ENCODE measurements at regions not wholly inside any gene's neighbourhood (a gene's known extent, or its start where the extent isn't known, plus 50 kb on each side); places are given as distances from the start of the nearest gene placed in this dataset.

DNA sequence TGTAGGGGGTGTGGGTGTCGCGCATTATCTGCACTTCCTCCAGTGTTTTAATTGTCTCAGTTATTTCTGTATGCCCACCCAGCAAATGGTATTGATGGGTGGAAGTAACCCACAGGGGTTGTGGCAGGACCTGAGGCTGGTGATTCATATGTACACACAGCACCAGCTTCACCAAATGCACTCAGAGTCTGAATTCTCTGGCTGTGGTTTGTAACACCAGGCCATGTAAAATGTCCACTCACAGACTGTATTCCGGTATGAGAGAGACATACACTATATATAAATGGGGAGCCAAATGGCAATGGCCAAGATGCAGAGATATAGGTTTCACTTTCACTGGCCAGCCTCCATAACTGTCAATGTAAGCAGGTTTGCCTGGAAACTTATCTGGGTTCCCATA lies 76.3 kb upstream of the FBXL4 start:
- TF ChIP-seq, protein P1, sequence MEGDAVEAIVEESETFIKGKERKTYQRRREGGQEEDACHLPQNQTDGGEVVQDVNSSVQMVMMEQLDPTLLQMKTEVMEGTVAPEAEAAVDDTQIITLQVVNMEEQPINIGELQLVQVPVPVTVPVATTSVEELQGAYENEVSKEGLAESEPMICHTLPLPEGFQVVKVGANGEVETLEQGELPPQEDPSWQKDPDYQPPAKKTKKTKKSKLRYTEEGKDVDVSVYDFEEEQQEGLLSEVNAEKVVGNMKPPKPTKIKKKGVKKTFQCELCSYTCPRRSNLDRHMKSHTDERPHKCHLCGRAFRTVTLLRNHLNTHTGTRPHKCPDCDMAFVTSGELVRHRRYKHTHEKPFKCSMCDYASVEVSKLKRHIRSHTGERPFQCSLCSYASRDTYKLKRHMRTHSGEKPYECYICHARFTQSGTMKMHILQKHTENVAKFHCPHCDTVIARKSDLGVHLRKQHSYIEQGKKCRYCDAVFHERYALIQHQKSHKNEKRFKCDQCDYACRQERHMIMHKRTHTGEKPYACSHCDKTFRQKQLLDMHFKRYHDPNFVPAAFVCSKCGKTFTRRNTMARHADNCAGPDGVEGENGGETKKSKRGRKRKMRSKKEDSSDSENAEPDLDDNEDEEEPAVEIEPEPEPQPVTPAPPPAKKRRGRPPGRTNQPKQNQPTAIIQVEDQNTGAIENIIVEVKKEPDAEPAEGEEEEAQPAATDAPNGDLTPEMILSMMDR (IDR thresholded peaks at IDR 0.05 in 8 of 11, conservative IDR thresholded peaks at IDR 0.05 in 3 of 11), result no peak
- TF ChIP-seq POLR2AphosphoS5 (IDR thresholded peaks at IDR 0.05), result no peak
